Adrenal gland (tissue), 9 donors: ENCODE measurements at regions not wholly inside any gene's neighbourhood (a gene's known extent, or its start where the extent isn't known, plus 50 kb on each side); places are given as distances from the start of the nearest gene placed in this dataset.

Experiments used
- DNase-seq, 7 donors: peaks; one replicate each; pipeline ENCODE4 v3.0.0-alpha.2; 2019 to 2020
- H3K27ac ChIP-seq, 5 donors: fragments of 200-600 bp; sonication (generic) in 4 of 5; 1 replicate in 3 of 5; 2 replicates in 2 of 5; pipeline versions ENCODE4 v1.5.1 to v1.8.0; 2016 to 2020; ENCODE audit warnings: mild to moderate bottlenecking in 1 of 5
- H3K27me3 ChIP-seq: fragments of 200-600 bp; 2 replicates; pipeline ENCODE4 v1.8.0; 2021
- H3K36me3 ChIP-seq, 2 donors: fragments of 200-600 bp; replicated peaks in 1 of 2; 1 replicate in 1 of 2; 2 replicates in 1 of 2; pipeline versions ENCODE4 v1.5.1 to v1.8.0; 2018 to 2022
- H3K4me1 ChIP-seq, 2 donors: fragments of 200-600 bp; replicated peaks in 1 of 2; 1 replicate in 1 of 2; 2 replicates in 1 of 2; pipeline versions ENCODE4 v1.5.1 to v1.8.0; 2018 to 2021
- H3K4me3 ChIP-seq, 4 donors: fragments of 200-600 bp; sonication (generic) in 3 of 4; one replicate each; pipeline ENCODE4 v1.5.1; 2016 to 2018
- H3K9me3 ChIP-seq, 3 donors: fragments of 200-600 bp; sonication (generic) in 1 of 3; replicated peaks in 1 of 3; 1 replicate in 2 of 3; 2 replicates in 1 of 3; pipeline versions ENCODE4 v1.5.1 to v1.8.0; 2016 to 2021
- POLR2A ChIP-seq, 2 donors: fragments of 450-650 bp; IDR thresholded peaks; one replicate each; pipeline ENCODE4 v1.6.1; 2017; ENCODE audit warnings: antibody characterized with exemption in 2 of 2, mild to moderate bottlenecking in 2 of 2, moderate library complexity in 1 of 2
- WGBS, 4 donors: extraction: QIAGEN DNeasy Blood & Tissue Kit in 2 of 4; methylation state at CpG; one replicate each; pipeline versions ENCODE4 v1.1.5 to v1.1.7; 2013 to 2017; 5-methylcytosine and 5-hydroxymethylcytosine counted together
- intact Hi-C, 2 donors: fragments of 100-400 bp; cut with DNase I; formaldehyde crosslinking; loops; one replicate each; pipeline versions ENCODE4 v1.14.1 to v1.15.0; 2022 to 2023
- TF ChIP-seq, protein P1 (sequence below), 6 experiments: fragments of 450-650 bp in 4 of 6; fragments of 200-600 bp in 2 of 6; sonication (generic) in 1 of 6; IDR thresholded peaks; 1 replicate in 5 of 6; 2 replicates in 1 of 6; pipeline versions ENCODE4 v1.5.1 to v1.8.0; 2016 to 2021; ENCODE audit warnings: antibody characterized with exemption in 6 of 6, mild to moderate bottlenecking in 2 of 6, moderate library complexity in 1 of 6
- donor health status: healthy with polysubstance abuse.
- donor health status: Bipolar disorder and iron deficiency.
- donor health status: DM: yes; HTN: yes; CAD: no.
- donor health status: DM: no; HTN: no; CAD: no.
- donor health status: DM: no; HTN: no; CAD: no.

DNA sequence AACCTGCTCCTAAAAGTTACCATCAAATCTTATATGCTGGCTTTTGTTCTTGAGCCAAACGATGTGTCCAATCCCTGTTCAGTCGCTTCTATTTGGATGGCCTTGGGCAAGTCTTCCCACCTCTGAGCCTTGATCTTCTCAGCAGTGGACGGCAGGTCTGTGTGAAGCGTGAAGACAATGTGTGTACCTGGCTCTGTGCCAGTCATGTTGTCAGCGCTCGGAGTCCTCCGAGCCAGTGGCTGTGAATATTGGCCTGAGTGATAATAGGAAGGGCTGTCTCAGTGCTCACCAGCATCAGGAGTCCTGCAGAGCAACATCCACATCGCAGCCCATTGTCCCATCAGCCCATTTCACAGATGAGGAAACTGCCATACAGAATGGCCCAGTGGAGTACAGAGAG, 219.0 kb downstream of the CDC5L start:
- no peak overlapping the region for H3K4me3 ChIP-seq
- no peaks in the 10 kb centered on the region for H3K36me3 ChIP-seq
- H3K4me1 ChIP-seq: no peaks in the 10 kb centered on the region
- WGBS, 4 donors: 57 to 84% (median 61%) methylated on average over 7 to 8 of the region's 8 CpGs
- intact Hi-C loops: no loop called here
- no peak for DNase-seq
- no peak overlapping the region for H3K27ac ChIP-seq
- no peaks in the 10 kb centered on the region for H3K27me3 ChIP-seq
- no peaks in the 10 kb centered on the region for H3K9me3 ChIP-seq
- no peak for TF ChIP-seq POLR2A (IDR thresholded peaks at IDR 0.05)
- TF ChIP-seq, protein P1, sequence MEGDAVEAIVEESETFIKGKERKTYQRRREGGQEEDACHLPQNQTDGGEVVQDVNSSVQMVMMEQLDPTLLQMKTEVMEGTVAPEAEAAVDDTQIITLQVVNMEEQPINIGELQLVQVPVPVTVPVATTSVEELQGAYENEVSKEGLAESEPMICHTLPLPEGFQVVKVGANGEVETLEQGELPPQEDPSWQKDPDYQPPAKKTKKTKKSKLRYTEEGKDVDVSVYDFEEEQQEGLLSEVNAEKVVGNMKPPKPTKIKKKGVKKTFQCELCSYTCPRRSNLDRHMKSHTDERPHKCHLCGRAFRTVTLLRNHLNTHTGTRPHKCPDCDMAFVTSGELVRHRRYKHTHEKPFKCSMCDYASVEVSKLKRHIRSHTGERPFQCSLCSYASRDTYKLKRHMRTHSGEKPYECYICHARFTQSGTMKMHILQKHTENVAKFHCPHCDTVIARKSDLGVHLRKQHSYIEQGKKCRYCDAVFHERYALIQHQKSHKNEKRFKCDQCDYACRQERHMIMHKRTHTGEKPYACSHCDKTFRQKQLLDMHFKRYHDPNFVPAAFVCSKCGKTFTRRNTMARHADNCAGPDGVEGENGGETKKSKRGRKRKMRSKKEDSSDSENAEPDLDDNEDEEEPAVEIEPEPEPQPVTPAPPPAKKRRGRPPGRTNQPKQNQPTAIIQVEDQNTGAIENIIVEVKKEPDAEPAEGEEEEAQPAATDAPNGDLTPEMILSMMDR (IDR thresholded peaks at IDR 0.05): no peak

DNA sequence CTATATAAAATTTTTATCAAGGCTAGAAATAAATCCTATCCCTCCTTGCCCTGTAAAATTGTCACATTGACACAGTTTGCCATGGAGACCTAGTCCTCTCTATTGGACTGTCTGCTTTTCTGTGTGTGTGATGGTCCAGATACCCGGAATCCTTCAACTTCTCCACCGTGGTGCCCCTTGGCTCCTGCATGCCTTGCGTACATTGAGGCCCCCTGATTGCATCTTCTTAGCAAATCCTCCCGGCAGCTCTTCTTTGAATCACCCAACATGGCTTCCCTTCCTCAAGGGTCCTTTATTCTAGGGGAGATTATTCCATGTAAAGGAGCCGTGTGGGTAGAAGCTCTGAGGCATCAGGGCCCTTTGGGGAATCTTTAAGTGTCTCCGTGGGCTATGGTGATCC, 219.5 kb downstream of the CDC5L start:
- 73 to 96% (median 87%) methylated on average over 6 of the region's 6 CpGs for WGBS, 4 donors
- no peak for DNase-seq
- no peak overlapping the region for H3K27ac ChIP-seq
- no peaks in the 10 kb centered on the region for H3K9me3 ChIP-seq
- intact Hi-C loops: no loop called here
- H3K4me1 ChIP-seq: no peaks in the 10 kb centered on the region
- no peaks in the 10 kb centered on the region for H3K36me3 ChIP-seq
- H3K4me3 ChIP-seq: no peak overlapping the region
- no peak for TF ChIP-seq POLR2A (IDR thresholded peaks at IDR 0.05)
- TF ChIP-seq, protein P1 (IDR thresholded peaks at IDR 0.05): no peak
- H3K27me3 ChIP-seq: no peaks in the 10 kb centered on the region

DNA sequence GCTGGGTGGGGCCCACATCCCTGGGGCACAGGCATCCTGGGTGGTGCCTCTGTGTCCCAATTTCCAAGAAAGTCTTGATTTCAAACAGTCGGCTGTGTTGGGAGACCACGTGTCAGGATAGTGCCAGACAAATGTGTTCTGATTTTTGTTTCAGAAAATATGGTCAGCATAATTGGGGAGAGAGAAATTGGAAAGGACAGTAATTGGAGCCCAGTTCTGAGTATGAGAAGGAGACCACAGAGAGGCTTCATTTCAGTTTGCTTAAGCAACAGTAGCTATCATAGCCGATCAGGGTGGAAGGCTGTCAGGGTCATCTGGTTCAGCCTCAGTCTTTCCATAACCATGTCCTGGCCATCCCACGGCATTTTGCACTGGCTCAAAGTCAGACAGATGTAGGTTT, 220.7 kb downstream of the CDC5L start:
- Histone ChIP-seq H3K36me3 (no peaks in the 10 kb centered on the region), H3K27ac (no peak overlapping the region), H3K4me1 (no peaks in the 10 kb centered on the region), H3K27me3 (no peaks in the 10 kb centered on the region), H3K9me3 (no peaks in the 10 kb centered on the region), H3K4me3 (no peak overlapping the region)
- intact Hi-C loops: no loop called here
- WGBS, 4 donors: 70 to 84% (median 78%) methylated on average over 4 of the region's 4 CpGs
- TF ChIP-seq POLR2A (IDR thresholded peaks at IDR 0.05): no peak
- TF ChIP-seq, protein P1 (IDR thresholded peaks at IDR 0.05): no peak
- DNase-seq: no peak

DNA sequence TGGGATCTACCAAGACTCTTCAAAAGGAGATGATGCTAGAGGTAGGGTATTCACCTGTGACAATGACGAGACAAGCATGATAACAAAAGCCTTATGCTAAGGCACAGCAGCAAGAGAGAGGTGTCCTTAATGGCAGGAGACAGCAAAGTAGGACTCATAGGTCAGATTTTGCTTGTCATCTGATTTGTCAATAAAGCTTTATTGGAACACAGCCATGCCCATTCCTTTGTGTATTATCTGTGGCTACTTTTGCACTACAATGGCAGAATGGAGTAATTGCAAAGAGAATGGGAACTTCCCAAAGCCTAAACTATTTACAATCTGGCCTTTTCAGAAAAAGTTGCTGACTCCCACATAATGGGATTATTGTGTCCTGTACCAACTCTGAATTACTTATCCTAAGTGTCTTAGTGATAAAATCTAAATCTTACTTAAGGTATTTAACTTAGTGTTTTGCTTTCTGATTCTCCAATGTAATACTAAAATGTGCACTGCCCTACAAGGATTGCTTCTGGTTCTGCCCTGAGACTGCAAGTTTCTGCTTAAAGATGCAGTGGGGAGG, 221.6 kb downstream of the CDC5L start:
- Histone ChIP-seq H3K36me3 (no peaks in the 10 kb centered on the region), H3K4me3 (no peak overlapping the region), H3K27ac (no peak overlapping the region), H3K9me3 (no peaks in the 10 kb centered on the region), H3K27me3 (no peaks in the 10 kb centered on the region), H3K4me1 (no peaks in the 10 kb centered on the region)
- 86 to 100% (median 90%) methylated on average over 1 of the region's 1 CpG for WGBS, 4 donors
- intact Hi-C loops: no loop called here
- DNase-seq: no peak
- TF ChIP-seq, protein P1 (IDR thresholded peaks at IDR 0.05): no peak
- no peak for TF ChIP-seq POLR2A (IDR thresholded peaks at IDR 0.05)
